Retinal pigment epithelial cell (primary cell): ENCODE measurements at regions not wholly inside any gene's neighbourhood (a gene's known extent, or its start where the extent isn't known, plus 50 kb on each side); places are given as distances from the start of the nearest gene placed in this dataset.

ENCODE experiments used
- DNase-seq: peaks from one replicate; pipeline ENCODE4 v3.0.0-alpha.2; 2010; ENCODE audit warnings: low read depth
- H3K4me3 ChIP-seq: 2 replicates; pipeline ENCODE4 v1.5.1; 2011; ENCODE audit warnings: mild to moderate bottlenecking, low read length, control low read depth, moderate library complexity
- TF ChIP-seq, protein P1 (sequence below): conservative IDR thresholded peaks from 2 replicates; pipeline ENCODE4 v1.5.1; 2011; ENCODE audit warnings: low read depth, low read length, control low read depth, inconsistent platforms

DNA sequence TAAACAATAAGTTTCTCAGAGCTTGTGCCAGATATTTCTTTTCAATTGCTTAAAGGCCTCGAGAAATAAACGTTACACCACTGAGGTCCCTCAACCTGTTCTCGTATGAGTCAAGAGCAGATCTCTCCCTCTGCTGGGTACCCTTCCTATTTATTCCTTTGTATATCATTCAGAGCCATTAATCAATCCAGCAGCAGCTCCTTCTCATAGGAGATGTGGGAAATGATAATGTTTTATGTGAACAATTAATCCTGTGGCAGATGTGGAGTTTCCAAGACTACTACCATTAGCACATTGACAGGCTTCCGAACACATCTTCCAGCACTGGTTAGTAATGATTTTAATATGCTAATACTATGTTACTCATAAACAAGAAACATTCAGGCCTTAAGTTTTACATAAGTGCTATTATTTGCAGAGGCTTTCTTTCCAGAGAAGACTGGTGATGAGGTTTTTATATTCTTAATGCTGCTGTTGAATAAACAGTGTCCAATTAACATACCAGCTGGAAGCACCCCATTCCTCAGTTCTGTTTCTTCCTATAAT, 196.5 kb downstream of the ZNF608 start:
- no peak overlapping the region for H3K4me3 ChIP-seq
- DNase-seq = no peak
- TF ChIP-seq, protein P1, sequence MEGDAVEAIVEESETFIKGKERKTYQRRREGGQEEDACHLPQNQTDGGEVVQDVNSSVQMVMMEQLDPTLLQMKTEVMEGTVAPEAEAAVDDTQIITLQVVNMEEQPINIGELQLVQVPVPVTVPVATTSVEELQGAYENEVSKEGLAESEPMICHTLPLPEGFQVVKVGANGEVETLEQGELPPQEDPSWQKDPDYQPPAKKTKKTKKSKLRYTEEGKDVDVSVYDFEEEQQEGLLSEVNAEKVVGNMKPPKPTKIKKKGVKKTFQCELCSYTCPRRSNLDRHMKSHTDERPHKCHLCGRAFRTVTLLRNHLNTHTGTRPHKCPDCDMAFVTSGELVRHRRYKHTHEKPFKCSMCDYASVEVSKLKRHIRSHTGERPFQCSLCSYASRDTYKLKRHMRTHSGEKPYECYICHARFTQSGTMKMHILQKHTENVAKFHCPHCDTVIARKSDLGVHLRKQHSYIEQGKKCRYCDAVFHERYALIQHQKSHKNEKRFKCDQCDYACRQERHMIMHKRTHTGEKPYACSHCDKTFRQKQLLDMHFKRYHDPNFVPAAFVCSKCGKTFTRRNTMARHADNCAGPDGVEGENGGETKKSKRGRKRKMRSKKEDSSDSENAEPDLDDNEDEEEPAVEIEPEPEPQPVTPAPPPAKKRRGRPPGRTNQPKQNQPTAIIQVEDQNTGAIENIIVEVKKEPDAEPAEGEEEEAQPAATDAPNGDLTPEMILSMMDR = no peak

DNA sequence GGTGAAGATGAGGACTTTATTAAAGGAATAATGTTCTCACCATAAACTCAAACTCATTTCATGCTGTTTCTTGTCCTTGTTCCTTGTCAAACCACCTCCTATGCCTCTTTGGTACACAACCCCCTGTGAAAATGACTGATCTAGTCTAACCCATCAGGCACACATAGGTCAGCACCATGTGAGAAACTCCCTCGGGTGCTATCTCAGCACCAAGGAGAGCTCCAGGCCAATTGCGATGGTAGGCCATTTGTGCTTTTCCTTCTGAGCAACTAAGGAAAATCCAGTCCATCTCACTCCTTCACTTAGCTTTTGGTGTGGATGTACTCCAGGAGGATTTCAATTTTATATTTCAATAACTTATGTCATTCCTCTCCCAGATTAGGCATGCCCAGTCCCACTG, 199.8 kb downstream of the ZNF608 start:
- H3K4me3 ChIP-seq = no peak overlapping the region
- DNase-seq = no peak
- TF ChIP-seq, protein P1 = no peak

DNA sequence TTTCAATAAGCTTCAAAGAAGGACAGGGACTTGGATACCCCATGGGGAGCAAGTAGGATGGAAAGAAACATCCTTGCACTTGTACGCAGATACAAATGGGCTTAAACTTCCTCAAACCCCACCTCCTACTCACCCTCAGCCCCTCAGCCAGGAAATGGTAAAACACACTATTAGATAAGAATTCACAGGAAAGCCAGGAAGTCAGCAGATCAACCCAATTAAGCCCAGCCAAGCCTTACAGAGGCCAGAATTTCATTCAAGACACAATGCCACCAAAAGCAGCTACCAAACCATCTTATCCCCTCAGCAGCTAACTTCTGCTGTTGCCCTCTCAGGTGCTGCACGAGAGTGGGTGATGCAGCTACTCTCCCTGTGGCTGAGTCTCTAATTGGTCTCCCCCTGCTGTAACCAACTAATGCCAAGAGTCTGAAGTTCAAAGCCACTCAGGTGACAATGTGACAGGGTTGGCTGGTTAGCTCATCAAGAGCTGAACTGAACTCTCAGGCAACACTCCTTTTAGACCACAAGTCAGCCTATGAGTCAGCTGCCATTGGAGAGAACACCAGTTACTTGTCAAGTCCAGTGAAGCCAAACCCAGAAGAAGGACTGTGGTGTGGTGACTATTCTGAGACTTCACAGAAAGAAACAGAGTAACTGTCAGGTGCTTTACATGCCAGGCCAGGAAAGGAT, 201.9 kb downstream of the ZNF608 start:
- H3K4me3 ChIP-seq = no peak overlapping the region
- DNase-seq = no peak
- TF ChIP-seq, protein P1 = no peak

DNA sequence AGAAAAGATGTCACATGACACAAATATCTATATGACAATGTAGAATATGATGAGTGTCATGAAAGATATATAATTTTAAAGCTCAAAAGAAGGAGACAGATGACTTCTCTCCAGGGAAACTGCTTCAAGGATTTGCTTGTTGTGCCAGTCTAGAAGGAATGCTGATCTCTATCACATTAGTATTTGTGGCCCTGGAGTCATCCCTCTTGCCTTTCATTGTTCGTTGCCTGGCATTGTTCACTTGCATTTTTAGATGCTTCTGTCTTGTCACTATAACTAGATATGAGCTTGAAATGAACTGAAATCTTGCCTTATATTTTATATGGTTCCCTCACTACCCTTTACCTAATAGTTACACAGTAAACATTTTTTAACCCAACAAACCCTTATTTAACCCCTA, 207.5 kb downstream of the ZNF608 start:
- TF ChIP-seq, protein P1 = no peak
- DNase-seq = no peak

DNA sequence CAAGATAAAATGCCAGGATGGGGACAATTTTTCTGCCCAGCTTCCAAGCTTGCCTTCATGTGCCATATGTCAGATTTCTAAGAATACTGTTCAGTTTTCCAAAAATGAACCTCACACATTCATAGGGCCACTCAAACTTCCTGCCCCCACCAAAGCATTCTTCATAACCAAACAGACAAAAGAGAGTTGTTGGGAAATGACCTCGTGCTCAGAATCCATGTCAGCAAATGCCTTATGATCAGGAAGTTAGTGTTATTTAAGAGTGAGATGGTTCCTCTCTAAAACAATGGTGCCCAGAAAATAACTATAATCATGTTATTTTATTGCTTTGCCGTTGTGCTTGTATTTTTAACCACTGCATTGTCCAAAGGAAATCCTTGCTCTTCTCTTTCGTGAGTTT, 208.2 kb downstream of the ZNF608 start:
- TF ChIP-seq, protein P1 = no peak
- no peak for DNase-seq
- H3K4me3 ChIP-seq = no peak overlapping the region

More for the DNA sequence above, 207.5 kb downstream of the ZNF608 start:
- H3K4me3 ChIP-seq = no peak overlapping the region

DNA sequence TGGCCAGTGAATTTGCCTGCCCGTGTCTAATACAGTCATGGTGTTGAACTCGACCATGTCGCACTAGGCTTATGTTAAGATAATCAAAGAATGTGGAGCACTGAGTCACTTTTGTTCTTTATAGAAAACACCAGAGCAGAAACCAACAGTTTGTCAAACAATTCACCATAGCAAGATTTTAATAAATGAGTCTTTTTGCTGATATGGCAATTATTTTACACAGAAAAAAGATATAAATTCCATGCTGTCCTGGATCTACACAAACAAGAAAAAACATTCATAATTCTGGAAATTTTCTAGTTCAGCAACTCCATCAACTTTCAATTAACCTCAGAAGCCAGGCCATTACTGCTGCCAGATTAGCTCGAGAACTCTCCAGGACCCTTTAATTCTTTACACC, 208.9 kb downstream of the ZNF608 start:
- TF ChIP-seq, protein P1 = no peak
- H3K4me3 ChIP-seq = no peak overlapping the region
- DNase-seq = no peak

DNA sequence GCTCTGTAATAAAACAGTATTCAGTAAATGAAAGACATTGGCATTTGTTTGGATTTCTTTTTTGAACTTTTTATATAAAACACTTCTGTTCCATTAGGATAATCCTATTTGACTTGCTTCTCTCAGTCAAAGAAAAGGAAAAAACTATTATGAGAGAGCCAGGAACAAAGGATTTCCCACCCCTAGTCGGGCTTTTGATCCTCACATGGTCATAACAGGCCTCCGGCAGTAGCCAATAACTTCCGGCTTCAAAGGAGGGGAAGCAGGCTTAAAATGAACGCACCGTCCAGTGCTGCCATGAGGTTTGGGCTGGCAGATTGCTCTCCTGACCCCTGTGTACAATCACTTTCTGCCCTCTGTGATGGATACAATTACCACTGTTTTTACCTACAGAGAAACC, 209.3 kb downstream of the ZNF608 start:
- TF ChIP-seq, protein P1 = no peak
- DNase-seq = peak; percentile 51
- no peak overlapping the region for H3K4me3 ChIP-seq
